OCI-LY3 (cell line): ENCODE measurements at regions not wholly inside any gene's neighbourhood (a gene's known extent, or its start where the extent isn't known, plus 50 kb on each side); places are given as distances from the start of the nearest gene placed in this dataset.

Experiments used
- CTCF ChIP-seq: fragments of 200-600, 300-600 bp; sonication (generic); IDR thresholded peaks from 2 replicates; pipeline ENCODE4 v1.5.1; 2014; ENCODE audit warnings: antibody characterized with exemption, low read length, low read depth
- EZH2phosphoT487 ChIP-seq: fragments of 200-600 bp; shearing (Covaris generic); IDR thresholded peaks from 2 replicates; pipeline ENCODE4 v1.6.1; 2018; ENCODE audit warnings: antibody characterized with exemption, mixed run types, low read depth

- TF ChIP-seq CTCF (no peak), EZH2phosphoT487 (no peak)
These were observed 441.4 kb downstream of the PCDH20 start for GRCh38 chr13:60974296-60974695.
